ENCODE measurements at regions not wholly inside any gene's neighbourhood (a gene's known extent, or its start where the extent isn't known, plus 50 kb on each side); places are given as distances from the start of the nearest gene placed in this dataset.

GRCh38 chr2:172281648-172282570 lies 145.5 kb upstream of the ITGA6 start:
- no peaks in the 10 kb centered on the region for H3K27me3 Mint-ChIP-seq (ENCODE audit: low read depth)
- no peak for DNase-seq (ENCODE audit: low spot score)
- H3K36me3 Mint-ChIP-seq (ENCODE audit: low read depth): no peaks in the 10 kb centered on the region
- peaks cover 6% of the 10 kb centered on the region for H3K9me3 Mint-ChIP-seq (ENCODE audit: low read depth)
- TF ChIP-seq CTCF (IDR thresholded peaks at IDR 0.05): no peak
- no peak overlapping the region for H3K4me3 Mint-ChIP-seq (ENCODE audit: unreplicated experiment)
- peak overlapping the region; percentile 92 for H3K27ac Mint-ChIP-seq (ENCODE audit: unreplicated experiment)
- peaks cover 32% of the 10 kb centered on the region for H3K4me1 Mint-ChIP-seq (ENCODE audit: low read depth)

- Mint-ChIP-seq H3K27ac (ENCODE audit: unreplicated experiment) (peak overlapping the region; percentile 60), H3K4me3 (ENCODE audit: unreplicated experiment) (no peak overlapping the region), H3K36me3 (ENCODE audit: low read depth) (no peaks in the 10 kb centered on the region), H3K9me3 (ENCODE audit: low read depth) (no peaks in the 10 kb centered on the region), H3K4me1 (ENCODE audit: low read depth) (peaks cover 35% of the 10 kb centered on the region), H3K27me3 (ENCODE audit: low read depth) (no peaks in the 10 kb centered on the region)
- no peak for DNase-seq (ENCODE audit: low spot score)
- no peak for TF ChIP-seq CTCF (IDR thresholded peaks at IDR 0.05)
Observed at GRCh38 chr2:172282944-172283343, 144.4 kb upstream of the ITGA6 start.

GRCh38 chr2:172283476-172283875 lies 143.9 kb upstream of the ITGA6 start:
- Mint-ChIP-seq H3K27ac (ENCODE audit: unreplicated experiment) (peak overlapping the region; percentile 60), H3K36me3 (ENCODE audit: low read depth) (no peaks in the 10 kb centered on the region), H3K27me3 (ENCODE audit: low read depth) (no peaks in the 10 kb centered on the region), H3K4me1 (ENCODE audit: low read depth) (peaks cover 35% of the 10 kb centered on the region), H3K9me3 (ENCODE audit: low read depth) (no peaks in the 10 kb centered on the region), H3K4me3 (ENCODE audit: unreplicated experiment) (no peak overlapping the region)
- no peak for TF ChIP-seq CTCF (IDR thresholded peaks at IDR 0.05)
- DNase-seq (ENCODE audit: low spot score): no peak

GRCh38 chr2:172284209-172284608 lies 143.2 kb upstream of the ITGA6 start:
- no peak overlapping the region for H3K4me3 Mint-ChIP-seq (ENCODE audit: unreplicated experiment)
- DNase-seq (ENCODE audit: low spot score): no peak
- no peaks in the 10 kb centered on the region for H3K27me3 Mint-ChIP-seq (ENCODE audit: low read depth)
- H3K36me3 Mint-ChIP-seq (ENCODE audit: low read depth): no peaks in the 10 kb centered on the region
- H3K27ac Mint-ChIP-seq (ENCODE audit: unreplicated experiment): no peak overlapping the region
- H3K4me1 Mint-ChIP-seq (ENCODE audit: low read depth): peaks cover 35% of the 10 kb centered on the region
- no peaks in the 10 kb centered on the region for H3K9me3 Mint-ChIP-seq (ENCODE audit: low read depth)
- no peak for TF ChIP-seq CTCF (IDR thresholded peaks at IDR 0.05)

- DNase-seq (ENCODE audit: low spot score): no peak
- peaks cover 35% of the 10 kb centered on the region for H3K4me1 Mint-ChIP-seq (ENCODE audit: low read depth)
- H3K27ac Mint-ChIP-seq (ENCODE audit: unreplicated experiment): peak overlapping the region; percentile 62
- H3K4me3 Mint-ChIP-seq (ENCODE audit: unreplicated experiment): no peak overlapping the region
- TF ChIP-seq CTCF (IDR thresholded peaks at IDR 0.05): no peak
- H3K36me3 Mint-ChIP-seq (ENCODE audit: low read depth): no peaks in the 10 kb centered on the region
- H3K9me3 Mint-ChIP-seq (ENCODE audit: low read depth): no peaks in the 10 kb centered on the region
- H3K27me3 Mint-ChIP-seq (ENCODE audit: low read depth): no peaks in the 10 kb centered on the region
Observed at GRCh38 chr2:172285010-172285621, 142.3 kb upstream of the ITGA6 start.

Data from chondrocyte (in vitro differentiated cells).